Endodermal cell (in vitro differentiated cells): ENCODE measurements at regions not wholly inside any gene's neighbourhood (a gene's known extent, or its start where the extent isn't known, plus 50 kb on each side); places are given as distances from the start of the nearest gene placed in this dataset.

Experiments
- DNase-seq: peaks from one replicate; pipeline ENCODE4 v3.0.0-alpha.2; 2017
- H3K27ac ChIP-seq: 2 replicates; pipeline ENCODE4 v1.5.1; 2013; ENCODE audit warnings: mild to moderate bottlenecking, low read depth, low read length, moderate library complexity
- H3K27me3 ChIP-seq: 2 replicates; pipeline ENCODE4 v1.6.1; 2013; ENCODE audit warnings: mild to moderate bottlenecking, low read length, moderate library complexity; ENCODE audit not compliant: insufficient read depth, control insufficient read depth, poor library complexity, severe bottlenecking
- H3K36me3 ChIP-seq: 2 replicates; pipeline ENCODE4 v1.7.0; 2013; ENCODE audit warnings: mild to moderate bottlenecking, low read length, moderate library complexity; ENCODE audit not compliant: control insufficient read depth, insufficient read depth
- H3K4me1 ChIP-seq: one replicate; pipeline ENCODE4 v1.7.0; 2013; ENCODE audit warnings: low read length; ENCODE audit not compliant: control insufficient read depth, insufficient read depth
- H3K4me3 ChIP-seq: 2 replicates; pipeline ENCODE4 v1.5.1; 2013; ENCODE audit warnings: mild to moderate bottlenecking, low read length, moderate library complexity
- H3K9ac ChIP-seq: 2 replicates; pipeline ENCODE4 v1.6.1; 2013; ENCODE audit warnings: mild to moderate bottlenecking, low read length, moderate library complexity; ENCODE audit not compliant: poor library complexity, severe bottlenecking; ENCODE audit errors: extremely low read depth
- H3K9me3 ChIP-seq: 2 replicates; pipeline ENCODE4 v1.6.1; 2013; ENCODE audit warnings: mild to moderate bottlenecking, low read length, moderate library complexity; ENCODE audit not compliant: control insufficient read depth
- H3K27ac Mint-ChIP-seq: 2 replicates; pipeline ENCODE4 v1.8.0; 2020; ENCODE audit warnings: mixed read lengths
- H3K27me3 Mint-ChIP-seq: 2 replicates; pipeline ENCODE4 v1.8.0; 2021; ENCODE audit warnings: mild to moderate bottlenecking, mixed read lengths; ENCODE audit not compliant: insufficient read depth
- H3K36me3 Mint-ChIP-seq: 2 replicates; pipeline ENCODE4 v1.8.0; 2020; ENCODE audit warnings: low read depth, mixed read lengths
- H3K4me1 Mint-ChIP-seq: 2 replicates; pipeline ENCODE4 v1.8.0; 2020; ENCODE audit warnings: mixed read lengths
- H3K4me3 Mint-ChIP-seq: 2 replicates; pipeline ENCODE4 v1.8.0; 2020; ENCODE audit warnings: mild to moderate bottlenecking, moderate library complexity, mixed read lengths
- H3K9me3 Mint-ChIP-seq: 2 replicates; pipeline ENCODE4 v1.8.0; 2020; ENCODE audit warnings: mild to moderate bottlenecking, mixed read lengths
- WGBS, 2 experiments: methylation state at CpG; one replicate each; pipeline versions ENCODE4 v1.1.5 to v1.1.7; 2013; ENCODE audit warnings: missing lambda C conversion rate in 2 of 2, mixed read lengths in 1 of 2; ENCODE audit not compliant: insufficient coverage in 1 of 2, insufficient read length in 1 of 2; 5-methylcytosine and 5-hydroxymethylcytosine counted together
- TF ChIP-seq, protein P1 (sequence below): fragments of 200-600 bp; sonication (generic); conservative IDR thresholded peaks from 2 replicates; pipeline ENCODE4 v1.5.0; 2021; ENCODE audit warnings: antibody characterized with exemption, mild to moderate bottlenecking

GRCh38 chr5:67917561-67917960 lies 298.0 kb upstream of the PIK3R1 start:
- Histone ChIP-seq H3K4me1 (peaks cover 10% of the 10 kb centered on the region), H3K9ac (no peak overlapping the region), H3K36me3 (no peaks in the 10 kb centered on the region), H3K4me3 (no peak overlapping the region), H3K27ac (no peak overlapping the region), H3K9me3 (peaks cover 6% of the 10 kb centered on the region), H3K27me3 (no peaks in the 10 kb centered on the region)
- TF ChIP-seq, protein P1, sequence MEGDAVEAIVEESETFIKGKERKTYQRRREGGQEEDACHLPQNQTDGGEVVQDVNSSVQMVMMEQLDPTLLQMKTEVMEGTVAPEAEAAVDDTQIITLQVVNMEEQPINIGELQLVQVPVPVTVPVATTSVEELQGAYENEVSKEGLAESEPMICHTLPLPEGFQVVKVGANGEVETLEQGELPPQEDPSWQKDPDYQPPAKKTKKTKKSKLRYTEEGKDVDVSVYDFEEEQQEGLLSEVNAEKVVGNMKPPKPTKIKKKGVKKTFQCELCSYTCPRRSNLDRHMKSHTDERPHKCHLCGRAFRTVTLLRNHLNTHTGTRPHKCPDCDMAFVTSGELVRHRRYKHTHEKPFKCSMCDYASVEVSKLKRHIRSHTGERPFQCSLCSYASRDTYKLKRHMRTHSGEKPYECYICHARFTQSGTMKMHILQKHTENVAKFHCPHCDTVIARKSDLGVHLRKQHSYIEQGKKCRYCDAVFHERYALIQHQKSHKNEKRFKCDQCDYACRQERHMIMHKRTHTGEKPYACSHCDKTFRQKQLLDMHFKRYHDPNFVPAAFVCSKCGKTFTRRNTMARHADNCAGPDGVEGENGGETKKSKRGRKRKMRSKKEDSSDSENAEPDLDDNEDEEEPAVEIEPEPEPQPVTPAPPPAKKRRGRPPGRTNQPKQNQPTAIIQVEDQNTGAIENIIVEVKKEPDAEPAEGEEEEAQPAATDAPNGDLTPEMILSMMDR = no peak
- Mint-ChIP-seq H3K9me3 (peaks cover 6% of the 10 kb centered on the region), H3K4me3 (no peak overlapping the region), H3K36me3 (no peaks in the 10 kb centered on the region), H3K4me1 (peaks cover 14% of the 10 kb centered on the region), H3K27ac (no peak overlapping the region), H3K27me3 (no peaks in the 10 kb centered on the region)
- DNase-seq = no peak
- WGBS, 2 experiments = 97% methylated on average over 4 of the region's 4 CpGs; no CpG with 5 or more reads in 1 of the 2 experiments

- Histone ChIP-seq H3K27me3 (no peaks in the 10 kb centered on the region), H3K27ac (no peak overlapping the region), H3K36me3 (no peaks in the 10 kb centered on the region), H3K4me1 (peaks cover 5% of the 10 kb centered on the region), H3K9me3 (no peaks in the 10 kb centered on the region), H3K4me3 (no peak overlapping the region), H3K9ac (no peak overlapping the region)
- peaks cover 18% of the 10 kb centered on the region for H3K4me1 Mint-ChIP-seq
- TF ChIP-seq, protein P1 = no peak
- no peak overlapping the region for H3K4me3 Mint-ChIP-seq
- WGBS, 2 experiments = 96% methylated on average over 4 of the region's 4 CpGs; no CpG with 5 or more reads in 1 of the 2 experiments
- H3K27ac Mint-ChIP-seq = no peak overlapping the region
- no peaks in the 10 kb centered on the region for H3K9me3 Mint-ChIP-seq
- H3K36me3 Mint-ChIP-seq = no peaks in the 10 kb centered on the region
- DNase-seq = no peak
- no peaks in the 10 kb centered on the region for H3K27me3 Mint-ChIP-seq
Measured at GRCh38 chr5:67910546-67910945, 305.0 kb upstream of the PIK3R1 start.

DNA sequence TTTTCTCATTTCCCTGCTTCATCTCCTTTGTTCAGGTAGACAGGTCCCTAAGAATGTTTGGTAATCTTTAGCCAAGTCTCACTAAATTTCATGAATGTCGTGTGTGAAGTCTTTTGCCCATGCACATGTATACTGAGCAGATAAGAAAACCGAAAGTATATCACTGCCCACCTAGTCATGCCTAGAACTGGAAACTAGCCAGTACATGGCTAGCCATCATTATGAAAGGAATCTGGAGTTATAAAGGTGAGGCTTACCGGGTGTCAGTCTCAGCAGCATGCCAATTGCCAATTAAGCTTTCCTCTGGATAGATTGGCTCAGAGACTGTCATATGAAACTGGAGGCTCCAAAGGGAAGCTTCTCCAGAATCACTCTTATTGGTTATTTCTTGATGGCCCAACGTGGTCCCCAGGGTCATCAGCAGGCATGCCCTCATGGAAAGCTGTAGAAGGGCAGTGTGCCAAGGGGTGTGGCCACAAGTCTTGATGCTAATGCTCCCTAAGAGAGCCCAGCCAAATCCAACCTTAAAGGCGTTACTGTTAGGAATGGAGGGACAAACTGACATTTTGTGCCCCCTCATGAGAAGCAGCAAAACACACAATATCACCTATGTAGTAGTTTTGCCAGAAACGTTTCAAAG lies 307.3 kb upstream of the PIK3R1 start:
- H3K4me3 Mint-ChIP-seq = no peak overlapping the region

More for the DNA sequence above, 307.3 kb upstream of the PIK3R1 start:
- TF ChIP-seq, protein P1 = no peak
- no peak overlapping the region for H3K27ac ChIP-seq
- H3K27me3 Mint-ChIP-seq = no peaks in the 10 kb centered on the region
- H3K36me3 Mint-ChIP-seq = no peaks in the 10 kb centered on the region
- H3K27ac Mint-ChIP-seq = no peak overlapping the region
- H3K9me3 ChIP-seq = no peaks in the 10 kb centered on the region
- H3K9me3 Mint-ChIP-seq = no peaks in the 10 kb centered on the region
- H3K9ac ChIP-seq = no peak overlapping the region
- no peak for DNase-seq
- H3K4me3 ChIP-seq = no peak overlapping the region
- H3K4me1 Mint-ChIP-seq = peaks cover 8% of the 10 kb centered on the region
- no peaks in the 10 kb centered on the region for H3K27me3 ChIP-seq
- no peaks in the 10 kb centered on the region for H3K36me3 ChIP-seq
- 93 to 94% methylated on average over 3 to 5 of the region's 6 CpGs for WGBS, 2 experiments
- H3K4me1 ChIP-seq = no peaks in the 10 kb centered on the region
